ENCODE measurements at regions not wholly inside any gene's neighbourhood (a gene's known extent, or its start where the extent isn't known, plus 50 kb on each side); places are given as distances from the start of the nearest gene placed in this dataset.
"Not testable (repeated sequence)": the region's sequence is repeated elsewhere in the genome, so short reads cannot be mapped to it uniquely, and the experiment has no call there.

DNA sequence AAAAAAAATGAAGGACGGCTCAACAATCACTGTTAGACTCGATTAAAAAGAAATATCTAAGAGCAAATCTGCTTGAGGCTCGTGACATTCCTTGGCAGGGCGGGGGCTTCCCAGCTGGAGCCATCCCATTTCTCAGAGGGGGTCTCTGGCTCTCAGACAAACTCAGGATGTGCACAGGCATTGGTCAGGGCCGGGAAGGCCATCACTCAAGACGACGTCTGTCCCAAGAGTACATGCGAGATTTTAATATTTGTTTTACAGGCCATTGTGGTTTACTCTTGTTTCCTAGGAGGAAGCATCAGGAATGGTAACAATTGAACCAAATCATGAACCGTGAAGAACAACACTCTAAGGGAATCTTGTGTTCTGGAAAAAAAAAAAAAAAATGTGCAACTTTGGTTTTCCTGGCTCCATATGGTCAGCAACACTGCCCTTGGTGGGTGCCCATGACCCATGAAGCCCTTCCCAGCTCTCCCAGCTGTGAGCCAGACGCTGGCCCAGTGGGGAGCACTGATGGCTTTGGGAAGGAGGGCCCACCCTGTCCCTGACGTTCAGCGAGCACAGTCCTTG, 5454.6 kb upstream of the TPTE start:
- DNase-seq: not testable (repeated sequence)

DNA sequence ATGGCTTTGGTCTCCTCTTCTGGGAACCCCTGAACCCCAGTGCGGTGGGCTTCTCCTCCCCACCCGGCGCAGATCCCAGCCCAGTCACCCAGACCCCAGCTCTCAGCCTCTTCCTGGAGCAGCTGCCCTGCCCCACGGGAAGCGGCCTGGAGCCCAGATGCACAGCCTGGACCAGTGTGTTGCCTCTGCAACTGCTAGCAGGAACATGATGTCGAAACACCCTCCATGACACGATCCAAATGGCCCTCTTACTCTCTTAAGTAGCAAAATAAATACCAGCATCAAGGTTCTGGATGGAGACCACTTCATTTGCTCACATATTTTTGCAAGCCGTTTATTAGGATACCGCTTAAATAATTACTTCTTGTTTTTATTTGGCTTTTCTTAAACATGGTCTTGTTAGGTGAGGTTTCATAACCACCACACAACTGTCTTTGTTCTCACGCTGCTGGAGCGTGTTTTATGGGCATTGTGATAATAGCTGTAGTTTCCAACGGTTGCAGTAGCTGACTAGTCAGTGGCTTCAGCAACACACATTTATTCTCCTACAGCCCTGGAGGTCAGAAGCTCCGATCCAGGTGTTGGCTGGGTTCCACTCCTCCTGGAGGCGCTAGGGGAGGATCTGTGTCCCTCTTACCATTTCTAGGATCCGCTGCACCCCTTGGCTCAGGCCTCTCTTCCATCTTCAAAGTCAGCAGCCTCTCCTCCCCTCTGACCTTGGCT, 5453.9 kb upstream of the TPTE start:
- DNase-seq: not testable (repeated sequence)

DNA sequence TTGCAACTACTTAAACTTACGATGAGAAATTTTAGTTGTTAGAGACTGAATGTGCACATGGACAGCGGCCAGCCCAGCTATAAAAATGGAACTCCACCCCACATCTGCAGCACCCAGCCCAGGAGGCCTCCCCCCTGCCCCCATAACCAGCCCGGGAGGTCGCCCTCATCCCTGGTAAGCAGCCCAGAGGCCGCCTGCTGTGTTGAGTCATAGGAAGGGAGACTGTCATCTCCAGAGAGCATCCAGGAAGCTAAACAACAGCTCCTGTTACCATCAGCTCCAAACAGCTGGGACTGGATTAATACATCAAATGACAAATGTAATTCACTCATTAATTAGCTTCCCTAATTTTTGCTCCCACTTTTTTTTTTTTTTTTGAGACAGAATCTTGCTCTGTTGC, 5452.7 kb upstream of the TPTE start:
- DNase-seq: not testable (repeated sequence)

DNA sequence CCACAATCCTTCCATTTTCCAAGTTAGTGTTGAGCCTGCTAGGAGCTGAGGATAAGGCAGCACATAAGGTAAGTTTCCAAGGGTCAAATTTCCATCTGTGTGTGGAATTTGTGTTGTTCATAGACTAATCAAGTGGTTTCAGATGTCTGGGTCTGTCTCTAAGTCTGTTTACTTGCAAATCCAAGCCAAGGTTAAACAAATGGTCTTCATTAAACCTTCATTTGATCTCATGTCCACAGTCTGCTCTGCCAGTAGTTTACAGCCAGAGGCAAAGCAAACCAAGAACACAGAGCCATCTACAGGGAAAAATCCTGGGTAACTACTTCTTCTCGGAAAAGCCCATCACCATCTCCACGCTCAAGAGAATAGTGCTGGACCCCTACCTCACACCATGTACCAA, 5450.2 kb upstream of the TPTE start:
- not testable (repeated sequence) for DNase-seq

DNA sequence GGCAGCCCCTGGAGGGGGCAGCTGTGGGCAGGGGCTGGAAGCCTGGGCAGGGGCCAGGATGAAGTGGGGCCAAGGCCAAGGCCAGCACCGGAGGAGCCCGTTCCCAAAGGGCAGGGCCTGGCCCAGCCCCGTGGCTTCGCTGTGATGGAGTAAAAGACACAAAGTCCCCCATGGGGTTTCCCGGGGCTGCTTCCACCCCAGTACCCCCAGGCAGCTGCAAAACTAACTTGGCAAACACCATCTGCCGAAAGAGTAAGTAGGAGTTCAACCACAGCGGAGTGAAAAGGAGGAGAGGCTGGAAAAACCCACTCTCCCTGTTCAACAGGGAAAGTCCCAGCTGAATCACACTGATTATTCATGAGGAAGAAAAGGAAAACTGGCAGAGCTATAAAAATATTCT, 5444.5 kb upstream of the TPTE start:
- DNase-seq: not testable (repeated sequence)

DNA sequence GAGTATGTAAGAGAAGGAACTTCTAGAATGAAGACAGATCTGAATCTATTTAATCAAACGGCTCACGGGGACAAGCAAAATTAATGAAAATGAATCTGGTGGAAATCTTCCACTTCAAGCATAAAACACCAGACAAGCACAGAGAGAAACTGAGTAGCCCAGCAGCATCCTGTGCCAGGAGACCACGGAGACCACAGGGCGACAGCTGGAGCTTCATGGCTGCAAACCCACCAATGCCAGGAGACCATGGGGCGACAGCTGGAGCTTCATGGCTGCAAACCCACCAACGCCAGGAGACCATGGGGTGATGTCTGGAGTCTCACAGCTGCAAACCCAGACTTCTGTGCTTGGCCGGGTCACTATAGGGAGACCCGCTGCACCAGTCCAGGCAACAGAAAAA, 5442.0 kb upstream of the TPTE start:
- DNase-seq: not testable (repeated sequence)

DNA sequence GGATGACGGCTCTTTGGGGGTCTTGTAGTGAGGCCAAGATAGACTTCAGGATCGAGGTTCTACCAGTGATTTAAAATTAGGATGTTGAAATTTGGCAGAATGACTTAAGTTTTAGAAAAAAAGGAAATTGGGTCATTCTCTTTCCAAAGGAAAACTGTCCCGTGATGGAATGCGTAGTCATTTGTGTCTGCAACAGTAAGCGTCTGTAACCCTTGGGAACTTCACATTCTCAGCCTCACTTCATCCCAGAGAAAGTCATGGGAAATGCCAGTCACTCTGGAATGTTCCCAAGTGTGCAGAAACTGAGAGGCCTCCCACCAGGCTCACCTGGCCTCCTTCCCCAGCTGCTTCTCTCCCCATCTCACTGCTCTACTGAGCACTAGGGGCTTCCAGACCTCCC, 5441.4 kb upstream of the TPTE start:
- not testable (repeated sequence) for DNase-seq

DNA sequence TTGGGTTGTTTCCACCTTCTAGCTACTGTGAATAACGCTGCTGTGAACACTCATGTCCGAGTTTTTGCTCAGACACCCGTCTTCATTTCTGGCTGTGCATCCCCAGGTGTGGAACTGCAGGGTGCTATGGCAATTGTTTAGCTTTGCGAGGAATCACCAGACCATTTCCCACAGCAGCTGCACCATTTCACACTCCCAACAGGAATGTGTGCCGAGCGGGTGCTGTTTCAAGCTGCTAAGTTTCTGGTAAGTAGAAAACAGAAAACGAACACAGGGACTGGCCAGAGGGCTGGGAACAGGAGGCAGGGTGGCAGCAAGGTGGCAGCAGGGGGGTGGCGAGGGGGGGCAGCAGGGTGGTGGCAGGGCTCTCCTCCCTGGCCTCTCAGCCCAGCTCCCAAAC, 5437.1 kb upstream of the TPTE start:
- DNase-seq: not testable (repeated sequence)

DNA sequence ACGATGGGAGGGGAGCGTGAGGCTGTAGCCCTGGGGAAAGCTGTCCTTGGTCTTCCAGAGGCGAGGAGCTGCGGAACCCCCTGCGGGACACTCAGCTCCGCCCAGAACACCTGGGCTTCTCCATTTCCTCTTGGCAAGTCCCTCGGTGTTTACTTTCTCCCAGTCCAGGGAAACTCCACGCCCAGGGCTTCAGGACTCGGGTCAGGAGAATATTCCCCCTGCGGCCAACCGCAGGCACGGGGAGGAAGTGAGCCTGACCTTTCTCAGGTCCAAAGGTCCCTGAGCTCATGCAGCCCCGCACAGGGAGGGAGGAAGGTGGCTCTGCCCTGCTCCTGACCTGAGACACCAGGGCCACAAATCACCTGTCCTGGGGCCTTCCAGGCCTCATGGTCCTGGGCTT, 5435.9 kb upstream of the TPTE start:
- not testable (repeated sequence) for DNase-seq

DNA sequence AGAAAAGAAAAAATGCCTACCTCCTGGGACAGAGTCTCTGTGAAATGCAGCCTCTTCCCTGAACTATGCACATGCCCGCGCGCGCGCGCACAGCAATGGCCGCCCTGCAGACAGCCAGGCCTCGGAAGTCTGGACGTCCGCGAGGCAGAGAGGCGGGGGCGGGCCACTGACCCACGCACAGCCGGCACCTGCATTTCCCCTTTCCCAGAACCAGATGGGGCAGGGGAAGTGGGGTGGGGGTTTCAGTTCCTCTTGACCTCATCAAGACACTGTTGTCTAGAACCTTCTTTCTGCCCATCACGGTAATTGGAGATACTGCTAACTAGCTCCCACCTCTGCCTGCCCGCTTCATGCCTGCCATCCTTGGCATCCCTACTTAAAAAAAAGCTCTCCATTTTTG, 5435.0 kb upstream of the TPTE start:
- DNase-seq: not testable (repeated sequence)

DNA sequence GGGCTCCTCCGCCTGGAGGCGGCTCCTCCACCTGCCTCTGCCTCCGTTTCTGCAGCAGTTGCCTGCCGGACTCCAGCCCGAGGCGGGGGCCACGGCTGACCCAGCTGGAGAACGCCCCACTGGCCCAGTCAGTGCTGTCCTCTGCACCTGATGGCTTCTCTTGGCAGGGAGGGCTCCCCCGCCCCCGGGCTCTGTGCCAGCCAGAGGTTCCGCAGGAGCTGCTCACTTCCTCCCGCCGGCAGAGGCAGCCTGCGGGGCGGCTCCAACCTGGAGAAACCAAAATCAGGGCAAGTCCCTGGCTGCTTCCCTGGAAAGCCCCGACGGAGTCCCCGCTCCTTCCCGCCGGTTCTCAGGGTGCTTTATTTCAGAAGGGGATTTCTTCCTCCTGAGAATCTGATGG, 5432.6 kb upstream of the TPTE start:
- not testable (repeated sequence) for DNase-seq

DNA sequence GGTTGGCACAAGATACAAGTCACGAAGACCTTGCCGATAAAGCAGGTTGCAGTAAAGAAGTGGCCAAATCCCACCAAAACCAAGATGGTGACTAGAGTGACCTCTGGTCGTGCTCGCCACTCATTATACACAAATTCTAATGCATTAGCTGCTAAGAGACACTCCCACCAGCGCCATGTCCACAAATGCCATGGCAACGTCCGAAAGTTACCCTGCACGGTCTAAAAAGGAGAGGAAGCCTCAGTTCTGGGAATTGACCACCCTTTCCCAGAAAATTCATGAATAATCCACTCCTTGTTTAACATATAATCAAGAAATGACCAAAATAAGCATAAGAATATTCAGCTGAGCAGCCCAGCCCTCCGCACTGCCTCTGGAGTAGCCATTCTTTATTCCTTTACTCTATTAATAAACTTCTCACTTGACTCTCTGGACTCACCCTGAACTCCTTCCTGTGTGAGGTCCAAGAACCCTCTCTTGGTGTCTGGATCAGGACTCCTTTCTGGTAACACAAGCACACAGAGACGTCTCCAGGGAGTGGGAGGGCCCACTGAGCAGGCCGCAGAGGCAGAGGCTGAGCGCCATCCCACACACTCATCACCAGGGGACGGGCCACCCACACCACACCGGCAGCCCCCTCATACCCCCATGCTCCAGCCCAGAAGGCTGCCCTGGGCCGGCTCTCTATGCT, 5431.8 kb upstream of the TPTE start:
- DNase-seq: not testable (repeated sequence)

DNA sequence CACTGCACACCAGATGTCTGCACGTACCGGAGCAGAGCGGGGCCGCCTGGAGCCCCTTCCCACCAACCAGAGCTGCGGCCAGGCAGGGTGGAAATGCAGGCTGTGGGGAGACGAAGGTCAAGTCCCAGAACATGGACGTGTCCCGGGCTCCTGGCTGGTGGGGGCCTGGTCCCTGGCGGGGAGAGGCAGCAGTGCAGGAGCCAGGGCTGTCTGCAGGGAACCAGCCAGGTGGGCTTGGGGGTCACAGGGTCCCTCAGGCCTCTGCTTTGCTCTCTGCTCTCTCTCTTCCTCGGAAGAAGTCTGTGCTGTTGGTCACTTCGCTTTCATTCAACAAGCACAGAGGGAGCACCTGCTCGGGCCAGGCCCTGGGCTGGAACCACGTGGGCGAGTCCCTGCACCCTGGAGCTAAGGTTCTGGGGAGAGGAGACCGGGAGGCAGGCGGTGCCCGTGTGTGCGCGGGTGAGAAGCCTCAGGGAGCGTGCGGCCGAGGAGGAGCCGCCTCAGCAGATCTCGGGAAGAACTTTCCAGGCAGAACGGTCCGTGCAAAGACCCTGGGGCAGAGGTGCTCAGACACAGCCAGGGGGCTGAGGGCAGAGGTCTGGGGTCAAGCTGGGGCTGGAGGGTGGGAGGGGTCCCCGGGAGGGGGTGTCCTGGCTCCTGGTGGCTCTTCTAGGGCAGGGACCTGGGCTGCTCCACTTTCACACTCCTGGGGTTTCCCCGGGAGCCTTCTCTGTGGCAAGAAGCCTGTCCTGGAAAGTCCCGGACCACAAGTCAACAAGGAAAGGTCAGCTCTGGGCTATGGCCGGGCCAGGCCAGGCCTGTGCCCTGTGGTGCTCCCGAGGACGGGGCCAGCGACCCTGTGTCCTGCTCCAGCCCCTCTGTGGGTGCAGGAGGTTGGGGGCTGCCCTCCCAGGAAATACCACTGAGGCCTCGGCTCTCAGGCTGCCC, 5431.0 kb upstream of the TPTE start:
- not testable (repeated sequence) for DNase-seq

DNA sequence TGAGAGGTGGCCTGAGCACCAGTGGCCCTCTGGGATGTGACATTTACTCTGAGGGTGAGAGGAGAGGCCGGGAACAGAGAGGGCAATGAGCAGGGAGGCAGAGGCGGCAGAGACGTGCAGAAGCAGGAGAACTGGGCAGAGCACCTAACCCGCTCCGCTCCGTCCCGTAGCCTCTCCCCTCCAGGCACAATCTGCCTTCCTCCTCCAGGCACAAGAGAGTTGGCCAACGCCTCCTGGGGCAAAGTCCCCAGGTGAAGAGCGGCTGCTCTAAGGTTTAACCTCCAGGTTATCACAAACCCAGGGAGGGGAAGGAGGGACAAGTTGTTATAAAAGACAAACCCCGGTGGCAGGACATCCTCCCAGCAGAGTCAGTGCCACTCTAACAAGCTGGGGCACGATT, 5430.1 kb upstream of the TPTE start:
- DNase-seq: not testable (repeated sequence)

DNA sequence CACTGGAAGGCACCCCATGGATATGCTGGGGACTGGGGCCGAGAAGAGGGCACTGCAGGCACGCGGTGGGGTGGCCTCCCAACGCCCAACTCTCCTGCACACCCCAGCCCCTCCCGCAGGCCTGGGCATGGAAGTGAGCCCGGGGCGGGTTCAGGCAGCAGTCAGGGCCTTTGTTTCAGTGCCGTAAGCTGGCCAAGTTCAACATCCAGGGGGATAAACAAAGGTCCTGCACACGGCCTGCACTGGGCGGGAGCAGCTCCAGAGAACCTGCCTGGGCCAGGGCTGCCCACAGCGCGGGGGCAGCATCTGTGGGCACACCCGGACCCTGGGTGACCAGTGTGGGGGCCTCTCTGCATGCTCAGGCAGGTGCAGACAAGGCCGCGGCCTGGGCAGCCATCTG, 5425.8 kb upstream of the TPTE start:
- not testable (repeated sequence) for DNase-seq

DNA sequence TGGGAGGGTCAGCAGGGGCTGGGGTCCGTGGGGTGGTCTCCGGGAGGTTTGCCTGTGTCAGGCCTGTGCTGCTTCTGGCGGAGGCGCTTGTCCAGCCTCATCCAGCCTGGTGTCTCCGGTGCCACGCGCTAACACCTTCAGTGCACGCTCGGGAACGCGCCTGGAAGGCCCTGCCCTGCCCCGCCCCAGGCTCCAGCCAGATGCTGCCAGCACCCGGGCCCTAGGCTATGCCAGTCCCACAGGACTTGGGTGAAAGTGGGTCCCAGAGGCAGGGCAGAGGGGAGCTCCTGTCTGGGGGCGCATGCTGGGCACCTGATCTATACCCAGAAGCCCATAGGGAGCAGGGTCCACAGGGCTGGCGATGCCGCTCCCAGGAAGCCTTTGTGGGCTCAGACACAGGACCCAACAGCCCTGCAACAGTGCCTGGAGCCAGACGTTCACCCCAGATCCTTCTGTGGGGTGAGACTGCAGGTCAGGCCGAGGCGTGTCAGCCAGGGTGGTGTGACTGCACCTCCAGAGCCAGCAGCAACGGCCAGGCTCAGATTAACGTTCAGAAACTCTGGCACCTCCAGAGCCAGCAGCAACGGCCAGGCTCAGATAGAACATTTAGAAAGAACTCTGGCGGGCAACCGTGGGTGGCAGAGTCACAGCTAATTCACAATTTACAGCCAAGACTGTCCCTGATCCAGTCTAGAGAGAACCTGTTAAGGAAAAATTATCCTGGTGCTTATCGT, 5423.2 kb upstream of the TPTE start:
- DNase-seq: not testable (repeated sequence)

DNA sequence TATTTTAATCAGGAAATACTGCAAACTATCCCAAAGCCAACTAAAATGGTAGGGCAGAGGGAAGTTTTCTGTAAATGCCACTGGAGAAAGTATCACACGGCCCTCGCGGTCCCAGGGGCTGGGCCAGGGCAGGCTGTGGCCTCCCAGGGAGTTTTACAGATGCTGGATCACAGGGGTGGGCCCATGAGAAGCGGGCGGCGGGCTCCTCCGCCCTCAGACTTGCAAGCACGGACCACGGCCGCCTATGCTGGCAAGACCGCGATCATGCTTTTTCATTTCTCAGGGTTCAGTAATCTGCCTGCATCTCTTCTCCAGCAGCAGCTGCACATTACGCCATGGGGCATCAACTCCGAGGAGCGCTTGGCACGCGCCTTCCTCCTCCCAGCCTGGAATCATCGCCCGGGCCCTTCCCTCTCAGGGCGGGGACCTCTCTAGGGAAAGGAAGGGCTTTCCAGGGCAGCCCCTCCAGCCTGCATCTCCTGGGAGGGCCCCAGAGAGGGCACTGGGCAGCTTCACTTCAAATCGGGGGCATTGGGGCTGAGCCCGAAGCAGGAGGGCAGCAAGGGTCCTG, 5420.7 kb upstream of the TPTE start:
- not testable (repeated sequence) for DNase-seq

DNA sequence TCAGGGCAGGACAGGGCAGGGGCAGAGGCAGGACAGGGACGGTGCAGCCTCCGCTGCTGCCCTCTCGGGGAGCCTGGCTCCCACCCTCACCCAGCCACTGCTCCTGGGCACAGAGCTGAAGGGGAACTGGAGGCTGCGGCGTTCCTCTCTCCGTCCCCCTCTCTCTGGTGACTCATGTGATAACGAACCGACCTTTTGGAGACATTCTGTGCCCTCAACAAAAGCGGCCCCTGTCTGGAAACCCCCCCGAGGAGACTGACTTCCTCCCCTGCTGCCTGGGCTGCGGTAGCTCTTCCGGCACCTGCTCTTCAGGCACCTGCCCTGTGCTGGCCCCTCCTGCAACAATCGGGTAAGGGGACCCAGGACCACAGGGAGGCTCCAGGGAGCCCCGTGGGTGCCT, 5419.6 kb upstream of the TPTE start:
- DNase-seq: not testable (repeated sequence)

DNA sequence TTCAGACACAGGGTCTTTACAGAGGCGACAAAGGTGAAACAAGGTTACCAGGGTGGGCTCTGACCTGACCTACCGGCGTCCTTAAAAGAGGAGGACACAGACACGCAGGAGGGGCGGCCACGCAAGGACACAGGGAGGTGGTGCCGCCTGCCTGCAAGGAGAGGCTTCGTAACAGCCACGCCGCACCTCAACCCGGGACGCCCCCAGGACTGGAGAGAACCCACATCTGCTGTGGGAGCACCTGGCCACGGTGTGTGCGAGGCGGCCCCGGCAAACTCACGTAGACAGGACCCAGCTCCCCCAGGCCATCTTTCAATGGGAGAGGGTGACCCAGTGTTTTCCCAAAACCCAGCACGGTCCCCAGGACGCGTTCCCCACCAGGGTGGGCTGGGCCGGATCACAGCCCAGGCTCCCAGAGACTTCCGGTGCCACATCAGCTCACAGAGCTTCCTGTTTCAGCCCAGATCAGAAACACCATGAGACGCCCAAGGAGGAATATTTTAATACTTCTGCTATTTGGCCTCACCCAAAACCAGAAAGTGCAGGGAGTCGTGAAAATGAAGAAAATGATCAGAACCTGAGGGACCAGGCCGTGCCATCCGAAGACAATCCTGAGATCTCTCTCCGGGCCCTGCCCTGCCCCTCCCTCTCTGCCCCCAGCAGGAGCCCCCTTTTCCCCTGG, 5417.4 kb upstream of the TPTE start:
- DNase-seq: not testable (repeated sequence)

DNA sequence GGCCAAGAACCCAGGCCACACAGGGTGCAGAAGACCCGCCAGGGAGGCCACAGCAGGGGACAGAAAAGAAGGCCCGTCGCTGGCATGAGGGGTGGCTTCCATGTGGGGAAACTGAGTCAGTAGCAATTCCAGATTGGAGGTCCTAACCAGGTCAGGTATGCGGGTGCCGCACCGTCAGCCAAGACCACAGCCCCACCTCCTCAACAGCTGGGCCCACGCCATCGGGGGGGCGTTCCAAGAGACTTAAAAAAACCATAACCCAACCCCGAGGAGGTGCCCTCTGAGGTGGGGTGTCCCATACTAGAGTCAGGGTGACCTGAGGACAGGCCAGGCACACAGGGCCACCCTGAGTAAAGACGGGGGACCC, 5416.8 kb upstream of the TPTE start:
- DNase-seq: not testable (repeated sequence)

Data from retina (tissue), 1 donor.